ENCODE measurements at regions not wholly inside any gene's neighbourhood (a gene's known extent, or its start where the extent isn't known, plus 50 kb on each side); places are given as distances from the start of the nearest gene placed in this dataset.

DNA sequence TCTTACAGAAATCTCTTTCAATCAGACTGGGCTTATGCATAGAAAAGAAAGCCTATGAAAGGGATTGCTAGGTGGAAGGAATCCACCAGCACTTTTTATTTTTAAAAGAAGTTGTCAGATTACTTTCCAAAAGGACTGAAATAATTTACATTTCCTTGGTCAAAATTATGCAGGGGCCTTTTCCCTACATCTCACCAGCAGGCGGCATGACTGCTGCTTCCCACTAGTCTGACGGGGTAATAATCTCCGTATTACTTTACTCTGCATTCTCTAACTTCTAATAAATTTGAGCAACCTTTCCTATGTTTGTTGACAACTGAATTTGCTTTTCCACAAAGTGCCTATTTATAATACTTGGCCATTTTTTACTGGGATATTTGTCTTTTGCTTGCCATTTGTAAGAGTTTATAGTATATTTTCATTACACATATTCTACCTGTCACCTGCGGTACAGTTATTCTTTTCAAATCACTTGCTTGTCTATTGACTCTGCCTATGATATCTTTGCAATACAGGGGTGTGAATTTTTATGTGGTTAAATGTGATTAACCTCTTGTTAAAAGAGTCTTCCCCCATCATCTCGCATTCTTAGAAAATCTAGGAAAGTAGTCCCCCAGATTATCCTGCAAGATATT is 51.9 kb upstream of the USP47 start:
- no peak for DNase-seq

DNA sequence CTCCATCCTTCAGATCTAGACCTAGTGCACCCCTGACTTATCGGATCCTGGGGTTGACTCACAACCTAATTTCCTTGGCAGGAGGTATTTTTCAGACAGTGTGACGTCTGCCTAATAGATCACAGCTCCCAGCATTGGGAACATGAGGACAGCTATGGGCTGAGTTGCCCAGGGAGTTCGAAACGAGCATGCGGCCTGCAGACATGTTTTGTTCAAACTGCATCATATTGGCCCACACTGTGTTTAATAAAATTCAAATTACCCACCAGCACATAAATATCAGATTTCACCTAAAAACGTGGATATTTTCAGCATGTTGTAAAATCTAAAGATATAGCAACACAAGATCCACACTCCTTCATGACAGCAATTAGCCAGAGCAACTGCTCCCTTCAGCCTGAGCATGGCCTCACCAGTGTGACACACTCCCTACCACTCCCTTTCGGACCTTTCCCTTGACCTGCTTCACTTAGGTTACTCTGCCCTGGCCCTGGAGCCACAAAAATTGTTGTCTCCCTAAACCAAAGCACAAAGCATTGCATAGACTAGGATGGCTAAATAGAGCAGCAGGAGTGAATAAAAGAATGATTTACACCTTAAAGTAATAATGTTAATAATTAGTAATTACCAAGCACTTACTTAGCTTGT is 53.6 kb upstream of the USP47 start:
- no peak for DNase-seq

DNA sequence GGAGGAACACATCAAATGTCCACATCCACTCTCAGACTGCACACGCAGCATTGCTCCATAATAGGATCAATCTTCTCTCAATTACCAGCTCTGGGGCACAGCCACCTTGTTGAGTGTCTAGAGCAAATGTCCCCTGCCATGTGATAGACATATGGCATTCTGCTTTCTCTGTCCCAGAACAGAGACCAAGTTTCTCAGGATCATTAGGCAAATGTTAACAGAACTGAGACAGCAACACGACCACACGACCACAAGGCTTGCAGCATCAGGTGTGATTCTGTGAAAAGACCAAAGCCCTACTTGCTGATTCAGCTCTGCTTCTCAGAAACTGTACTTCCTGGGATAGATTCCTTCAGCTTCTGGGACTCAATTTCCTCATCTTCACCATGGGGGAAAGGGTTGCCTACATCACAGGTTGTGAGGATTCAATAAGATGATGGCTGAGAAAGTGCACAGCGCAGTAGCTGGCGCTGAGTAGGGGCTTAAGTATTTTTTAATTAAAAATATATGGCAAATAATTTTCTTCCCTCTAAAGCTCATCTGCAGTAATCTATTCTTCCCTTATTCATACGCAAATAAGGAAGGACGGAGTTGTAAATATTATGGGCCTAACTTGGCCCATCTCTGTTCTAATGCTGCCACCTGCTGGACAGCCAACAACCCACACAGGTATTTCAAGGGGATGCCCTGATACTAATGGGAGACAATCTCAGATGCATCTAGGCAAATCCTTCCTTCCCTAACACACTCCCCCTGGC is 54.3 kb upstream of the USP47 start:
- DNase-seq, result peak; percentile 36

DNA sequence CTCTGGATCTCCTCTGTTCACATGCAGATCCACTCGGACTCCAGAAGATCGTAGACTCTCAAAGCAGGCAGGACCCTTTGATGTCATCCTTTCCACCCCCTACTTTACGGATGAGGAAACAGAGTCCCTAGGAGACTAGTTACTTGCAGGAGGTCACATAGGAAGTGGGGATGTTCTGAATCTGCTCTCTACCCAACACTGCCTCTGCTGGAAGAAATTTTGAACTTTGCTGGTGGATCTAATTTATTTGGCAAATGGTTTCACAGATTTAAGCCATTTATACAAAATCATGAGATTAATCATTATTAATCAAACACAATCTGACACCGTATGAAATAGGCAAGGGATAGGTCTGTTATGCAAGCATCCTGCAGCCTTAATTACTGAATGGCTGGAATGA is 55.0 kb upstream of the USP47 start:
- no peak for DNase-seq

DNA sequence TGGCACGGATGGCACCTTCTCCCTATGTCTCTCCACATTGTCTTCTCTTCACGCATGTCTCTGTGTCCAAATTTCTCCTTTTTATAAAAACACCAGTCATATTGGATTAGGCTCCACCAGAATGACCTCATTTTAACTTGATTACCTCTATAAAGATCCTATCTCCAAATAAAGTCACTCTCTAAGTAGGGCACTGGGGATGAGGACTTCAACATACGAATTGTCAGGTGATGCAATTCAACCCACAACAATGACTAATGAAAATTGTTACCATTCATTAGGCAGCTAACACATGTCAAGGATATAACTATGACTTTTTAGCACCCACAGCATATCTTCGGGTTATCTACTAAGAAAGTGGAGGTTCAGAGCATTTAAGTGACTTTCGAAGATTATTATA is 55.5 kb upstream of the USP47 start:
- DNase-seq, result no peak

DNA sequence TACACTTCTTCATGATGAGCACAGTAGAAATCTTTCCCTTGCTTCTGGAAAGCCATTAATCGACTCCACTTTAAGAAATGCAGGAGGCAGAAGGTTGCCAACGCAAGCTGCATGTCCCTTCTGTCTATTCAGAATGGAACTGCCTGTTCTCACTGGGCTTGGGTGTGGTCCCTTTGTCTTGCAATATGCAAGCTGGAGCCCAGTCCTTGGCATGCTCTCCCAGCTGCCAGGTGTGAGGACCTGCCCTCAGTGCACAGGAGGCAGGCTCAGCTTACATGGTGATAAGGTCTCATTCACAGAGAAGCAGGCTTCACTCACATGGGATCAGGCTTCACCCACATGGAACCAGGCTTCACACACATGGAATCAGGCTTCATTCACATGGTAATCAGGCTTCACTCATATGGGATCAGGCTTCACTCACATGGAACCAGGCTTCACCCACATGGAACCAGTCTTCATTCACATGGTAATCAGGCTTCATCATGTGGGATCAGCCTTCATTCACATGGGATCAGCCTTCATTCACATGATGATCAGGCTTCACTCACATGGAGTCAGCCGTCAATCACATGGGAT is 59.2 kb upstream of the USP47 start:
- DNase-seq, result no peak

DNA sequence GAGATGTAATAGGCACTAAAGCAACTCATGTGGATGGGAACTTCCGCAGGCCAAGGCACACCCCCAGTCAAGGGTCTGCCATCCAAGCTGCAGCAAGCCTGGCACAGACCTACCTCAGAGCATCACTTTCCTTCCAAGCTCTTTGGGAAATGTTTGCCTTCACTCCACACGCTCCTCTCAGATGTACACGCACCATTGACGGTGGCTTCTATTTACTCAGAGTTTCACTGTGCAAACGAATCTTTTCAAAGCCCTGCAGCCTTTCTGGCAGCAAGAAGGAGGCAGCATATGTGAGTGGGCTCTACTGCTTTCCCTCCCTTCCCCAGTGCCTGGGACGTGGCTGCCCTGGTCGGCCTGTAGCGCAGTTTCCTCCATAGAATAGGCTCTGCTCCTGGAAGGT is 60.9 kb upstream of the USP47 start:
- DNase-seq, result no peak

DNA sequence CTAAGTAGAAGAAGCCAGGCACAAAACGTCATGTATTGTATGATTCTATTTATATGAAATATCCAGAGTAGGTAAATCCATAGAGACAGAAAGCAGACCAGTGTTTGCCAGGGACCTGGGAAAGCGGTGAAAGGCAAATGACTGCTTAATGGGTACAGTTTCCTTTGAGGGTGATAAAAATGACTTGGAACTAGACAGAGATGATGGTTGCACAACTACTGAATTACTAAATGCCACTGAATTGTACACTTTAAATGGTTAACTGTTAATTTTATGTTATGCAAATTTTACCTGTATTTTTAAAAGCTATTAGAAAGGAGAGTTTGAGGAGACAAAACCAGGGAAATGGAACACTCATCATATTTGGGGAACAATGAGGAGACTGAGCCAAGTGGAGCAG is 61.8 kb upstream of the USP47 start:
- no peak for DNase-seq

DNA sequence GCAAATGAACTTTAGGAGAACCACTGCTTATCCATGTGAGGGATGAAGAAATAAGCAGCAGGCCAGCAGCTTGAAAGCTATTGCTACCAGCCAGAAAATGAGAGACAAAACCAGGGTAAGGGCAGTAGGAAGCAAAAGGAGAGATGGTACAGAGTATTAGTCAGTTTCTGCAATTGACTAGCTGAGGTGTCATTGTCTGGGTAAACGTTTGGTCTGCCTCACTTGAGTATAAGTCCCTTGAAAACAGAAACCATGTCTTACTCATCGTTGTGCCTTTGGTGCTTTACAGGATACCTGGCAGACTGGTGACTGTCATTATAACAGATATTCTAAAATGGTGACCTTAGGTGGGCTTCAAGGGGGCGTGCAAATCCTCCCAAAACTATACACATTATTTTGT is 63.9 kb upstream of the USP47 start:
- DNase-seq, result no peak

DNA sequence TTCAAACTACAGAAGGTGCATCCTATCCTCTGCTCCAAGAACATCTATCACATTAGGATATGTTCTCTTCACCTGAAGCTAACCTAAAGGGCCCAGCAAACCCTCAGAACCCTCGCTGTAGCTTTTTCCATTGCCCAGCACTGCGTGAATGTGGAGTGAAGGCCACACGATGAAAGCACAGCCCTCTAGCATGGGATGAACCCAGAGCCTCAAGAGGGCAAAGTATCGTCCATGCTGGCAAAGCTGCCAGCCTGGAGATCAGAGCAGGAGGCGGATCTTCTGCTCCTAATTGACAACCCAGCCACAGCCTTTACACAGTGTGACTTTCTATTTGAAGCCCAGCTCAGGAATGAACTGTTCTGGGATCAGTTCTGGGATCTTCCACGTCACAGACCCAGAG is 65.1 kb upstream of the USP47 start:
- DNase-seq, result no peak

DNA sequence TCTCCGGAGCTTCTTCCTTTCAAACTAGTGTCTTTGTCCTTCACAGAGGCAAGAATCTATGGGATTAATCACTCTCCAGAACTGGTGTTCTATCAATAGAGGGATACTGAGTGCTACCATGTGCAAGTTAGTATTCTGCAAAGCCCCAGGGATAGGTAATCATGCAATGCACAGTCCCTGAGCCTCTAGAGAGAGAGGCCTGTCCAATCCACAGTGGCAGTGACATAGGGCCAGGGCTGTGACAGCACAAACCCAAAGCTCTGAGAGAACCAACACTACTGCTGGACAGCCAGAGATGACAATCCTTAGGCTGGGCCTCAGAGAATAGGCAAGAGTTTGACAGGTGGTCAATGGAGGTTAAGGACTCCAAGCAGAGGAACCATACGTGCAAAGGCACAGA is 66.8 kb upstream of the USP47 start:
- no peak for DNase-seq

DNA sequence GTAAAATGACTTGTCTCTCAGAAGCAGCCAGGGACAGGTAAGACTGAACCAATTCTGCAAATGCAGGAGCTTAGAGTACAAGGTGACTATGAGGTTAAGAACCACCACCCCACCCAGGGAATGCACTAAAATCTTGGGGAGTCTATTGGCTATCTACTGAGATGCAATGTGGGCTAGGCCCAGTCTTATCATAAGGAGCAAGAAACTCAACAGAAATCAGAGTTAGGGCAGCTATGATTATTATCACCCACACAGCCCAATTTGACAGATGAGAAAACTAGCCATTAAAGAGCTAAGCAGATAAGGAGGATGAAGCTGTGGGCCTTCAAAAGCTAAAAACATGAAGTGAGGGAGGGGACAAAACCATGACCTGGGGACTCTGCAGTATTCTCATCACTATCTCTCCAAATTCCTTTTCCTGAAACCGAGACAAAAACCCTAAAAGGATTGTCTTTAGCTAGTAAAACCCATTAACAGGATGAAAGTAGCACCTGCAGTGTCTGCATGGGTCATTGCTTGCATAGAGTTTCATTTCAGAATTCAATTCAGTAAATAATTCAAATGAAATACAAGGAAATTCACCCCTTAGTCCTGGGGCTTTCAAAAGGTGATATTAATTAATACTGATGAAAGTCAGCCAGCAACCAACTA is 68.8 kb upstream of the USP47 start:
- DNase-seq, result no peak

DNA sequence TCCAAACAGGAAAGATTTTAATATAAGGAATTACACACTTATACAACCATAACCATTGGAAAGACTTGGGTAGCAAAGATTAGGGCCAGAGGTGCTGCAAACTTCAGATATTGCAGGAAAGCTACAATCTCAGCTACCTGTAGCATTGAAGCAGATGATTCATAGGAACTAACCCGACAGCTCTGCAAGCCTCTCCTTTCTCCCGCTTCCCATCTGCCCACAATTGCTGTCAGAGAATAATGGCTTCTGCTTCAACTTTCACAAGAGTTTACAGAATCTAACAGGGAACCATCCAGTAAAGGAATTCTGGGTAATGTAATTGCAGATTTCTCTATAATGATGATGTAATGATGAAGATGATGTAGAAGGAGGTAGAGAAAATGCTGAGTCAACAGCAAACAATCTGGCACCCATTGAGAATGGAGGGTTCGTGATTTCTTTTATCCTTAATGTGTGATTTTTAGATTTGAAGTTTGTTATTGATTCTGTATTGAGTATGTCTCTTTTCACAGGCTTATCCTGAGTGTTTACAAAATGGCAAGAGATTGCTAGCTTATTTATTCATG is 70.8 kb upstream of the USP47 start:
- DNase-seq, result no peak

DNA sequence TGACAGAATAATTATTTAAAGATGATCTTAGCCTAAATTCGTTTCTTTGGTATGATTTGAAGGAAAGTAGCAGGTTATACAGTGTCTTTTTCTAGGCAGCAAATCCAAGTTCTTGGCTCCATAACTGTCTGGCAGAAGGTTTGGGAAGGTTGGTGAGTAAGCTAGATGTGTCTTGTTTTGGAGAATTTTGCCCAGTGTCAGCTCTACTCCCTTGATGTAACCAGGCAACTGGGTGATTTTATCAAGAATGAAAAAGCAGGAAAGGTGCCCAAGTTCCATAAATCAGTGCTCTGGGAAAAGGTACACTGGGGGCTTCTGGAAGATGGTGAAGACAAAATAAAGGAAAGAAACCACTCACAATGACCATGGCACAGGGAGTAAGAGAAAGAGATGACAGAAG is 71.5 kb upstream of the USP47 start:
- no peak for DNase-seq

DNA sequence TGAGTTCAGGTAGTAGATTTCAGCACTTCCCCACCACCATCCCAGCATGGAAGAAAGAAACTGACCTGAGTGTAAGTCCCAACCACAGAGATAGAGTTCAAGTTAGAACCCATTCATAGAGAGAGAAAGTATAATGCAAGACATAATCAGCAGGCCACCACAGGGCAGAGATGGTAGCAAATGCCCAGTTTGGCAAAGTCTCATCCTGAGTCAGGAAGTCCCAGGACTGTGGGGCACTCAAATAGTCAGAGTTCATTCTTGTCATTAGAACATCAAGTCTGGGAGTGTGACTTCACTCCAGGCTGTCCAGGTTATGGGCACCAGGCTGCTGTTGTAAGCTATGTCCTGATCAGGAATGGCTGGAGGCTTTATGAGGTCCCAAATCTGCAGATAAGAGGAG is 72.0 kb upstream of the USP47 start:
- DNase-seq, result no peak

DNA sequence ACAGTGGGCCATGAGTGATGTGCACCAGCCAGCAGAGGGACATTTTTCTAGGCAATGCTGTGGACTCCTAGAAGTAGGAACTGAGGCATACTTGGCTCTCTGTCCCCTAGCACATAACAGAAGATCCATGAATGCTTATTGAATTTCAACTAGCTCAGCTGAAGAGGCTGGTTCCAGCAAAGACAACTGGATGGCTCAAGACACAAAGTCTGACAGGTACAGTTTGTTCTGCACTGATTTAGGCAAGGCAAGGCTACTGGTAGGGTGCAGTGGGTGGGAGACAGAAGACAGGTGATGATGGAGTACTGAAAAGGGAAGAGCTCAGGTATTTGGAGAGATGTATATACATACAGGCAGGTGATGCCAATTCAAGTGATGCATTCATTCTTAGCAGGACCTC is 72.4 kb upstream of the USP47 start:
- DNase-seq, result no peak

DNA sequence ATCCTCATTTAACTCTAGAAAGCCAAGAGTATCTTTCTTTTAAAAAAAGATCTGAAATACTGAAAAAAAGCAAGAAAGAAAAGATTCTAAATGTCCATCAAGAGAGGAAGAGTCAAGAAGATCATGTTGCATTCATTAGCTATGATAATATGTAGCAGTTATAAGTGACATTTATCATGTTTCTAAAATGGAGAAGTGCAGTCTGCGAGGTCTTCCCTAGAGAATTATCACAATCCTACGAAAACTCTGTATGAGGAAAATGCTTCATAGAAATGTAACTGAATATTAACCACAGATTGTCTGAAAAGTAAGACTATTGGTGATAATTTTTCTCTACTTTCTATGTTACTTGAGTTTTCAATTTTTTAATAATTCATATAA is 77.4 kb upstream of the USP47 start:
- no peak for DNase-seq

DNA sequence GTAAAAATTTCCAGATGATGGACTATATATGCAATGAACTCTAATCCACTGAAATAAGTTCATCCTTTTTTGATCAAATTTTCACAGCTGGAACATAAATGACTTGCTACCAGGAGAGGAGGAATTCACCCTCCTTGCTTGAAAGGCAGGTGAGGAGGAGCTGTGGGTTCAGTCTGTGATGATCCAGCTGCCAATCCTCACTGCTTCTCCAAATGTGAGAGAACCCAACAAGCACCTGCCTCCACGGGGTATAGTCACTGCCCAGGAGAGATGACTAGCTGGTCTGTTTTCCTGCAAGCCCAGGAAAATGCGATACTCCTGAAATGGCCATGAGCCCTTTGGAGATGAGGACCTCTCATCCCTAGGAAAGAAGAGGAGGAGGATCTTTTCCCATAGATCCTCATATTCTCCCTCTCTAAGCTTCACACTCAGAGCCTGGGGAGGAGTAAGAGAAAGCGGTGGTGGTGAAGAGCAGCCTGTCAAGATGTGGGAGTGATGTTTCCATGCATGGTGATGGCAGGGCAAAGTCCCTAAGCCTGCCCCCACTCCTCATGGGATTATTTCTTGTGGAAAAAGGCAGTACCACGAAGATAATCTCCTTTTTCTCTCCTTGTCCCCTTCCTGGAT is 77.9 kb upstream of the USP47 start:
- DNase-seq, result no peak

DNA sequence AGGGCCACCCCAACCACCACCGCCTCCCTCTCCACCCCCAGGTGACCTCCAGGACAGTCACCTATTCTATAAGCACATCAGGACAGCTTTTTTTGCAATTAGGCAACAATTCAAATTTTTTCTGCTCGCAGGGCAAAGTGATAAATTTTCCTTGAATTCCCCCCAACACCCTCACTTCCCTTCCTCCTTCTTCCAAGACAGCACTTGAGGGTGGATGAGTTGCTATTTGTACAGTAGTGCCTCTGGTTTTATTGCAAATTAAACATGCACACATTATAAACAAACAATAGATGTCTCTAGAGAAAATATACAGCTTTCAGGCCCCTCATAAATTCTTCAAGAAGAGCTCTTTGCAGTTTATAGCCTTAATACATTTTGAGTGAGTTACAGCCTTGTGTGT is 80.9 kb upstream of the USP47 start:
- no peak for DNase-seq

DNA sequence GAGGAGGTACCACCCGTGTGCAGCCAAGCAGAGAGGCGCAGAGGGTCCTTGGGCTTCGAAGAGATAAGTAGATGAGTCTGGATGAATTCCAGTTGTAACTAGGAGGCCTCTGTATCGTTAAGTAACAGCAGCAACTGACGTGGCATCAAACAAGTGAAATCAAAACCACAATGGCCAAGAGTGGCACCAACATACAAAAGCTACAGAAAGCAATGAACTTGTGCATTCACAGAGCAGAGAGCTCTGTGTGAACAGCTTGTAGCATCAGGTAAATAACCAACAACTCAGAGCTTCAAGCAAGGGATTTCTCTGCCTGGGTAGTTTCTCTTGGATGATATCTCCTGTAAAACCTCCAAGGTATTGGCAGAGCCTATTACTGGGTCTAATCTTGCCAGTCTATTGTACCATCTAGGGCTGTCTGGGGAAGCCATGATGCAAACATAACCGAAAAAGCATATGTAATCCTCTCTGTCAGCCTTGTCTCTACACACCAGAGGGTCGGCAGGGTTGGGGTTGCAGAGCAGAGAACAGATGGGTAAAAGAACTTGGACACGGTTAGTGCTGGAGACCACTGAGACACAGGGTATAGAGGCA is 83.1 kb upstream of the USP47 start:
- no peak for DNase-seq

DNA sequence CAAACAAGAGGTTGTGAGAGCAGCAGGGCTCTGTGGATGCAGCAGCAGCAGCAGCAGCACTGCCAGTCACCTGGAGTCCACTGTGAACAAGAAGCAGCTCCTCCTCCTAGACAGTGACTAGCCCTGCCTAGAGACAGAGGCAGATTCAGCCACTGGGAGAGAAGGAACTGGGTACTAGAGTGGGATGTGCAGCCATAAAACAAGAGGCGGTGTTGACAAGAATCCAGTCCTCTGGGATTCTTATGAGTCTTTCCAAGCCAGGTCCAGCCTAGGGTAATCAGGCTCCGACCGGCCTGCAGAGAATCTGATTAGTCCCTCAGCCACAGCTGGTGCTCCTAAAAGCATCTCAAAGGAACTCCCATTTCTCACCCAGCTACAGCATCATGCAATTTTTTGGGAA is 83.9 kb upstream of the USP47 start:
- no peak for DNase-seq

DNA sequence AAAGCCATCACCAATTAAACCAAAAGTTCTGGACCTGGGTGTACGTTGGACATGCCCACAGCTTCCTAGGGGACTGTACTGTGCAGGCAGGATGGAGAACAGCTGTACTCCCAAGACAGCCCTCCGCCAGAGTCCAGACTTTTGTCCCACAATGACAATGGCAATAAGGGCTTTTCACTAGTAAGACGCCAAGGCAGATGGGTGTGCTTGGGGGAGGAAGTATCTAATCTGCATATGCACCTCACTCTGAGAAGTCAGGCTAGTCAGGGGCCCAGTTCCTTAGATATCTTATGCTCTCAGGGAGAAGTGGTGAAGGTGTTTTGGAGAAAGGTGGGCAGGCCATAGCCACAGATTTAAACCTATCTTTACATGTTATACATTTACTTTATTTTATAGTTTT is 85.1 kb upstream of the USP47 start:
- no peak for DNase-seq

Measured in activated effector memory CD4-positive, alpha-beta T cell treated with Interleukin-2 at 50 U/mL for 16 hours (primary cell).